Bronchial epithelial cell (primary cell): ENCODE measurements at regions not wholly inside any gene's neighbourhood (a gene's known extent, or its start where the extent isn't known, plus 50 kb on each side); places are given as distances from the start of the nearest gene placed in this dataset.

Experiments
- DNase-seq: peaks from one replicate; pipeline ENCODE4 v3.0.0-alpha.2; 2010; ENCODE audit warnings: low read depth
- FAIRE-seq: peaks from 2 replicates; lab custom pipeline; 2011; peaks lifted over from hg19 to GRCh38; lab: Jason Lieb, UNC
- H3K27me3 ChIP-seq: 2 replicates; pipeline ENCODE4 v1.5.1; 2011; ENCODE audit warnings: low read length; ENCODE audit not compliant: control insufficient read depth, insufficient read depth
- H3K36me3 ChIP-seq: 2 replicates; pipeline ENCODE4 v1.5.1; 2011; ENCODE audit warnings: low read length; ENCODE audit not compliant: control insufficient read depth, insufficient read depth
- H3K4me3 ChIP-seq: 2 replicates; pipeline ENCODE4 v1.5.1; 2011; ENCODE audit warnings: mild to moderate bottlenecking, low read depth, low read length, control low read depth
- TF ChIP-seq, protein P1 (sequence below): IDR thresholded peaks from 2 replicates; pipeline ENCODE4 v1.5.1; 2011; ENCODE audit warnings: mild to moderate bottlenecking, moderate library complexity, low read length, control low read depth, inconsistent platforms; ENCODE audit not compliant: insufficient read depth, severe bottlenecking

DNA sequence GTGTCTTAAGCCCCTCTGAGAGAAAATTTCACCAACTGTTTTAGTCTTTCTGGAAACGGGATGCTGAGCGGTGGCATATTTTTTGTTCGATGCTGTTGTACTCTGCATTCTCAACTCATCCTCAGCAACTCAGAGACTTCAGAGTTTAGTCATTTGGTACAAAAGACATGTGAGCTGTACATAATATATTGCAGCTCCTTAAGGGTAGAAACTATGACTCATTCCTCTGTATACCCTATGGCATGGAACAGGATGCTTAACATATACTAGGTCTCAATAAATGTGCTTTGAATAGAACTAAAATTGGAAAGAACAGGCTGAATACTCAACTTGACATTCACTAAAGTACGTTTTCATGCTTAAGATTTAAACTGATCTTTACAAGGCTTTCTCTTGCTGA lies 130.5 kb upstream of the SLITRK2 start:
- H3K27me3 ChIP-seq, result no peaks in the 10 kb centered on the region
- TF ChIP-seq, protein P1, sequence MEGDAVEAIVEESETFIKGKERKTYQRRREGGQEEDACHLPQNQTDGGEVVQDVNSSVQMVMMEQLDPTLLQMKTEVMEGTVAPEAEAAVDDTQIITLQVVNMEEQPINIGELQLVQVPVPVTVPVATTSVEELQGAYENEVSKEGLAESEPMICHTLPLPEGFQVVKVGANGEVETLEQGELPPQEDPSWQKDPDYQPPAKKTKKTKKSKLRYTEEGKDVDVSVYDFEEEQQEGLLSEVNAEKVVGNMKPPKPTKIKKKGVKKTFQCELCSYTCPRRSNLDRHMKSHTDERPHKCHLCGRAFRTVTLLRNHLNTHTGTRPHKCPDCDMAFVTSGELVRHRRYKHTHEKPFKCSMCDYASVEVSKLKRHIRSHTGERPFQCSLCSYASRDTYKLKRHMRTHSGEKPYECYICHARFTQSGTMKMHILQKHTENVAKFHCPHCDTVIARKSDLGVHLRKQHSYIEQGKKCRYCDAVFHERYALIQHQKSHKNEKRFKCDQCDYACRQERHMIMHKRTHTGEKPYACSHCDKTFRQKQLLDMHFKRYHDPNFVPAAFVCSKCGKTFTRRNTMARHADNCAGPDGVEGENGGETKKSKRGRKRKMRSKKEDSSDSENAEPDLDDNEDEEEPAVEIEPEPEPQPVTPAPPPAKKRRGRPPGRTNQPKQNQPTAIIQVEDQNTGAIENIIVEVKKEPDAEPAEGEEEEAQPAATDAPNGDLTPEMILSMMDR, result no peak
- DNase-seq (no peak), FAIRE-seq (no peak)
- H3K36me3 ChIP-seq, result no peaks in the 10 kb centered on the region
- no peak overlapping the region for H3K4me3 ChIP-seq

DNA sequence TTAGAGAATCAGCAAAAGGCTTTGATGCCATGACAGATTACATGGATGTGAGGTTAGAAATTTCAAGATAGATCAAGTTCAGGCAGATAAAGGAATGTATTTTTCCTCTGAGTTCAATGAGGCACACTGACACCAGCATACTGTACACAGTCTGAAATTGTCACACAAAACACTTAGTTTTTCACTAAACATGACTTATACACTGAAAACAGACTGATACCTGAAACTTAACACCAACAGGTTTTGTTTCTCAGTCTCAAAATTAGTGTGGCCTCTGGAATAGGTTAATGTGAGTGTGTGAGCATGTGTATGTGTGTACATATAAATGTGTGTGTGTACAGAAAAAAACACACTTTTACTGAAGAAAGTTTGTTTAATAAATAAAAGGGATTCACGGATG lies 129.9 kb upstream of the SLITRK2 start:
- FAIRE-seq, result no peak
- TF ChIP-seq, protein P1, result no peak
- DNase-seq, result no peak
- Histone ChIP-seq H3K27me3 (no peaks in the 10 kb centered on the region), H3K4me3 (no peak overlapping the region), H3K36me3 (no peaks in the 10 kb centered on the region)

DNA sequence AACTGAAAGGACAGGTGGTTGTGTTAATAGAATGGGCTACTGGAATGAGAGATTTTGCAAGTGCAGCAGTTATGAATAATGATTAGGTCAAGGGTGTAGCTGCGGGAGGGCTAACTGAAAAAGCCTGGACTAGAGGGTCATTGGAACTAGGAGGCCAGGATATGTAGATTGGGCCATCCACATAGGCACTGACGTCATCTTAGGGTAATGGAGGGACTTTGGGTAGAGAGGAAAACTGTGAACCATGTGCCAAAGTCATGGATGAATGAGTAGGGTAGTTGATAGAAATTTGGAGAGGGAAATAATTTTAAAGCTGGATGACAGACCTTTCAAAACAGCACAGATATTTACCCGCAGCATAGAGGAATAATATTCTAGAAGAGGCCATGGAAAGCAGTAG lies 123.6 kb upstream of the SLITRK2 start:
- TF ChIP-seq, protein P1, result no peak
- no peak overlapping the region for H3K4me3 ChIP-seq
- DNase-seq, result no peak
- no peaks in the 10 kb centered on the region for H3K27me3 ChIP-seq
- FAIRE-seq, result no peak
- H3K36me3 ChIP-seq, result no peaks in the 10 kb centered on the region

DNA sequence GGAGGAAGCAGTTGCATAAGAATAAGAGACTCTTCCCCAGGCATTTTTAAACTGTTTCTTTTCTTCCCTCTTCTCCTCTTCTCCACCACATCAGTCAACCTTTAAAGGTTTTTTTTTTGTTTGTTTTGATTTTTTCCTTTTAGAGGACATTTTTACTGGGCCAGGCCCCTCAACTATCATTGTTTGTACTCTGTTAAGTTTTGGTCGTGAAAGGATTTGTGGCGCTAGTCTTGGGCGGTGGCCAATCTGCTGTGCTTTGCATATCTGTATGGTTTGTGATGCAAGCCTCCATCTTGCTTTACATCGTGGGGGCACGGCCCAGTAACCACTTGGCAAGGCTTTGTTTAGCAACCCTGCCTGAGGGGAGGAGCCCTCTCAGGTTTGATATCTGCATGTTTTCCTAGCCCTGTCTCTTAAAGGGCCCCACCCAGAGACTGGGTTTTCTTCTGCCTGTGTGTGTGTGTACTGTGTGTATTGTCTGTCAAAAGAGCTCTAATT lies 101.9 kb upstream of the SLITRK2 start:
- FAIRE-seq, result no peak

DNA sequence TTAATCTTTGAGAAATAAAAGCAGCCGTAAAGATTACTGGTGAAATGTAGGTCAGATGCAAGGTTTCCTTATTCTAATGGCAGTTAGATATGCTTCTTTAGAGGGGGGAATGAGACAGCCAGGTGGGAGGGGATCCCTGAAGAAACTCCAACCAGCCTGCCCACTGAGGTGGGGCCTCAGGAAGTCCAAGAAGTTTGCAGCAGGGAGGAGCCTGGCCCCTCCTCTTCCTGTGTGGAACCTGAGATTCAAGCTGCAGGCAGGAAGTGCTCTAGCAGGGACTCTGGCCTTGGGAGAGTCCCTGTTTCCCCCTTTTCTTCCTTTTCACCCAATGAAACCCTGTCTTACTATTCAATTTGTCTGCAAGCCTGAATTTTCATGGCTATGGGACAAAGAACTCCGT lies 101.4 kb upstream of the SLITRK2 start:
- Histone ChIP-seq H3K36me3 (no peaks in the 10 kb centered on the region), H3K4me3 (no peak overlapping the region), H3K27me3 (no peaks in the 10 kb centered on the region)
- TF ChIP-seq, protein P1, result no peak
- no peak for FAIRE-seq
- no peak for DNase-seq

More for the DNA sequence above, 101.9 kb upstream of the SLITRK2 start:
- DNase-seq, result no peak
- Histone ChIP-seq H3K36me3 (no peaks in the 10 kb centered on the region), H3K27me3 (no peaks in the 10 kb centered on the region), H3K4me3 (no peak overlapping the region)
- TF ChIP-seq, protein P1, result no peak

DNA sequence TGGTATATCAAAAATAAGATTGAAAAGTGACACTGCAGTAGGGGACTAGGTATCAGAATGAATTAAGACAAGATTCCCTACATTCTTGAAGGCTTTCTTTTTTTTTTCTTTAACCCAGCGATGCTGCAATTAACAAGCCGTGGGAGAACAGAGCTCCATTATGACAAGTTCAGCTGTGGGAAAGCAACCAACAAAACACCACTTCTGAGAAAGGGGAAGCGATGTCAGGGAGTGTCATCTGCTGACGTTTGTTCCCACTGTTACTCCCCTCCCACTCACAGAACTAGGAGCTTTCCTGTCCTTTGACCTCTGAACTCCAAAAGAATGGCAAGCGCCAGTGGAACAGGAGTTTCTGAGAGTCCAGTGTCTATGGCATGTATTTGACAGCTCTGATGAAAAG lies 90.2 kb upstream of the SLITRK2 start:
- DNase-seq (no peak), FAIRE-seq (no peak)
- TF ChIP-seq, protein P1, result no peak

More for the DNA sequence above, 90.2 kb upstream of the SLITRK2 start:
- H3K4me3 ChIP-seq, result no peak overlapping the region
- H3K27me3 ChIP-seq, result no peaks in the 10 kb centered on the region
- no peaks in the 10 kb centered on the region for H3K36me3 ChIP-seq
